K562 (cell line): ENCODE measurements at regions not wholly inside any gene's neighbourhood (a gene's known extent, or its start where the extent isn't known, plus 50 kb on each side); places are given as distances from the start of the nearest gene placed in this dataset.

ENCODE experiments used
- CC2D1A ChIP-seq: fragments of 450-650 bp; IDR thresholded peaks from 2 replicates; pipeline ENCODE4 v1.6.1; 2017; ENCODE audit warnings: mild to moderate bottlenecking
- ELF1 ChIP-seq: fragments of 200-800 bp; sonication (Bioruptor generic); IDR thresholded peaks from 2 replicates; pipeline ENCODE4 v1.6.1; 2016; ENCODE audit warnings: missing genetic modification characterization, missing compliant biosample characterization
- ESRRB ChIP-seq: fragments of 250-450 bp; sonication (Bioruptor Pico); IDR thresholded peaks from 2 replicates; pipeline ENCODE4 v1.5.0; 2020; ENCODE audit warnings: mild to moderate bottlenecking, moderate library complexity, borderline replicate concordance
- GTF2F1 ChIP-seq: IDR thresholded peaks from 2 replicates; pipeline ENCODE4 v1.6.1; 2011; ENCODE audit warnings: low read depth, low read length, improper control_type of control experiment
- NR1H2 ChIP-seq: sonication (generic); formaldehyde crosslinking; IDR thresholded peaks from 2 replicates; pipeline ENCODE4 v1.4.0; 2020; ENCODE audit warnings: mild to moderate bottlenecking, missing genetic modification reagents
- NR4A1 ChIP-seq, 2 experiments: fragments of 250-450 bp in 1 of 2; fragments of 450-650 bp in 1 of 2; sonication (Bioruptor Pico) in 1 of 2; IDR thresholded peaks; 2 replicates each; pipeline versions ENCODE4 v1.4.0 to v1.6.1; 2016 to 2020; ENCODE audit warnings: mild to moderate bottlenecking in 2 of 2, missing compliant biosample characterization in 1 of 2, missing genetic modification characterization in 1 of 2, moderate library complexity in 1 of 2
- PCBP1 ChIP-seq: fragments of 200-400 bp; formaldehyde crosslinking; IDR thresholded peaks from 2 replicates; pipeline ENCODE4 v1.6.1; 2018; ENCODE audit warnings: mild to moderate bottlenecking, low read depth, low read length; ENCODE audit not compliant: poor library complexity, severe bottlenecking
- PRPF4 ChIP-seq: fragments of 200-400 bp; formaldehyde crosslinking; IDR thresholded peaks from one replicate; pipeline ENCODE4 v1.6.1; 2017; ENCODE audit warnings: low read length, low read depth, mild to moderate bottlenecking; ENCODE audit not compliant: insufficient read depth, poor library complexity, severe bottlenecking
- ZBTB17 ChIP-seq: fragments of 450-650 bp; formaldehyde crosslinking; IDR thresholded peaks from 2 replicates; pipeline ENCODE4 v1.4.0; 2020; ENCODE audit warnings: mild to moderate bottlenecking
- TF ChIP-seq, protein P1 (sequence below): sonication (generic); formaldehyde crosslinking; IDR thresholded peaks from 2 replicates; pipeline ENCODE4 v1.8.0; 2022; ENCODE audit warnings: mild to moderate bottlenecking, low read depth, missing genetic modification reagents
- TF ChIP-seq, protein P2 (sequence below): sonication (generic); formaldehyde crosslinking; IDR thresholded peaks from 2 replicates; pipeline ENCODE4 v1.8.1; 2022; ENCODE audit warnings: missing genetic modification reagents
- TF ChIP-seq, protein P3 (sequence below): fragments of 250-450 bp; sonication (Bioruptor Pico); IDR thresholded peaks from 2 replicates; pipeline ENCODE4 v1.8.0; 2021; ENCODE audit warnings: borderline replicate concordance, mild to moderate bottlenecking, moderate library complexity; ENCODE audit not compliant: poor library complexity, severe bottlenecking

- TF ChIP-seq ESRRB (no peak), PCBP1 (no peak), ELF1 (tag) (no peak), NR4A1 (CRISPR knock-in tag; IDR thresholded peaks at IDR 0.05) (no peak), NR4A1 (tag; IDR thresholded peaks at IDR 0.05) (no peak), CC2D1A (no peak), NR1H2 (CRISPR knock-in tag) (no peak), GTF2F1 (no peak), ZBTB17 (no peak), PRPF4 (no peak)
- TF ChIP-seq, protein P1, sequence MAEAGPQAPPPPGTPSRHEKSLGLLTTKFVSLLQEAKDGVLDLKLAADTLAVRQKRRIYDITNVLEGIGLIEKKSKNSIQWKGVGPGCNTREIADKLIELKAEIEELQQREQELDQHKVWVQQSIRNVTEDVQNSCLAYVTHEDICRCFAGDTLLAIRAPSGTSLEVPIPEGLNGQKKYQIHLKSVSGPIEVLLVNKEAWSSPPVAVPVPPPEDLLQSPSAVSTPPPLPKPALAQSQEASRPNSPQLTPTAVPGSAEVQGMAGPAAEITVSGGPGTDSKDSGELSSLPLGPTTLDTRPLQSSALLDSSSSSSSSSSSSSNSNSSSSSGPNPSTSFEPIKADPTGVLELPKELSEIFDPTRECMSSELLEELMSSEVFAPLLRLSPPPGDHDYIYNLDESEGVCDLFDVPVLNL (CRISPR knock-in tag) = no peak
- TF ChIP-seq, protein P2, sequence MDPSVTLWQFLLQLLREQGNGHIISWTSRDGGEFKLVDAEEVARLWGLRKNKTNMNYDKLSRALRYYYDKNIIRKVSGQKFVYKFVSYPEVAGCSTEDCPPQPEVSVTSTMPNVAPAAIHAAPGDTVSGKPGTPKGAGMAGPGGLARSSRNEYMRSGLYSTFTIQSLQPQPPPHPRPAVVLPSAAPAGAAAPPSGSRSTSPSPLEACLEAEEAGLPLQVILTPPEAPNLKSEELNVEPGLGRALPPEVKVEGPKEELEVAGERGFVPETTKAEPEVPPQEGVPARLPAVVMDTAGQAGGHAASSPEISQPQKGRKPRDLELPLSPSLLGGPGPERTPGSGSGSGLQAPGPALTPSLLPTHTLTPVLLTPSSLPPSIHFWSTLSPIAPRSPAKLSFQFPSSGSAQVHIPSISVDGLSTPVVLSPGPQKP = no peak
- TF ChIP-seq, protein P3, sequence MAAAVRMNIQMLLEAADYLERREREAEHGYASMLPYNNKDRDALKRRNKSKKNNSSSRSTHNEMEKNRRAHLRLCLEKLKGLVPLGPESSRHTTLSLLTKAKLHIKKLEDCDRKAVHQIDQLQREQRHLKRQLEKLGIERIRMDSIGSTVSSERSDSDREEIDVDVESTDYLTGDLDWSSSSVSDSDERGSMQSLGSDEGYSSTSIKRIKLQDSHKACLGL (CRISPR knock-in tag) = no peak
Observed at GRCh38 chr6:24051942-24052589, 73.9 kb upstream of the NRSN1 start (continued).
